Body of pancreas (tissue), 4 donors: ENCODE measurements at regions not wholly inside any gene's neighbourhood (a gene's known extent, or its start where the extent isn't known, plus 50 kb on each side); places are given as distances from the start of the nearest gene placed in this dataset.

Experiments
- ATAC-seq: fragments of 150-250 bp; one replicate; pipeline ENCODE4 v1.9.1; 2016
- DNase-seq, 4 donors: peaks; one replicate each; pipeline ENCODE4 v3.0.0-alpha.2; 2019
- H3K27ac ChIP-seq, 4 donors: fragments of 200-600 bp; sonication (generic); 1 replicate in 3 of 4; 2 replicates in 1 of 4; pipeline versions ENCODE4 v1.5.1 to v1.6.1; 2016 to 2019; ENCODE audit warnings: mild to moderate bottlenecking in 1 of 4, mixed read lengths in 1 of 4, moderate library complexity in 1 of 4
- H3K27me3 ChIP-seq, 2 donors: fragments of 200-600 bp; sonication (generic); one replicate each; pipeline ENCODE4 v1.6.0; 2016; ENCODE audit warnings: mild to moderate bottlenecking in 1 of 2
- H3K36me3 ChIP-seq, 2 donors: fragments of 200-600 bp; sonication (generic); replicated peaks in 1 of 2; 2 replicates each; pipeline ENCODE4 v1.5.1; 2016; ENCODE audit warnings: low read depth in 2 of 2; ENCODE audit not compliant: insufficient read depth in 1 of 2
- H3K4me1 ChIP-seq: fragments of 200-600 bp; sonication (generic); one replicate; pipeline ENCODE4 v1.6.0; 2016
- H3K4me3 ChIP-seq, 2 donors: fragments of 200-600 bp; sonication (generic); 1 replicate in 1 of 2; 2 replicates in 1 of 2; pipeline ENCODE4 v1.5.1; 2016 to 2019
- H3K9me3 ChIP-seq, 3 donors: fragments of 200-600 bp; sonication (generic); 1 replicate in 2 of 3; 2 replicates in 1 of 3; pipeline ENCODE4 v1.5.1; 2016
- POLR2A ChIP-seq, 3 donors: fragments of 450-650 bp; IDR thresholded peaks; one replicate each; pipeline ENCODE4 v1.6.1; 2016; ENCODE audit warnings: antibody characterized with exemption in 3 of 3, mild to moderate bottlenecking in 2 of 3
- WGBS, 2 donors: methylation state at CpG; one replicate each; pipeline ENCODE4 v1.1.5; 2017; 5-methylcytosine and 5-hydroxymethylcytosine counted together
- intact Hi-C: fragments of 100-400 bp; cut with DNase I; formaldehyde crosslinking; loops from one replicate; pipeline ENCODE4 v1.15.1; 2023
- TF ChIP-seq, protein P1 (sequence below), 7 experiments: fragments of 450-650 bp in 4 of 7; fragments of 200-600 bp in 3 of 7; sonication (generic) in 3 of 7; IDR thresholded peaks; one replicate each; pipeline ENCODE4 v1.5.1; 2016 to 2019; ENCODE audit warnings: antibody characterized with exemption in 7 of 7

DNA sequence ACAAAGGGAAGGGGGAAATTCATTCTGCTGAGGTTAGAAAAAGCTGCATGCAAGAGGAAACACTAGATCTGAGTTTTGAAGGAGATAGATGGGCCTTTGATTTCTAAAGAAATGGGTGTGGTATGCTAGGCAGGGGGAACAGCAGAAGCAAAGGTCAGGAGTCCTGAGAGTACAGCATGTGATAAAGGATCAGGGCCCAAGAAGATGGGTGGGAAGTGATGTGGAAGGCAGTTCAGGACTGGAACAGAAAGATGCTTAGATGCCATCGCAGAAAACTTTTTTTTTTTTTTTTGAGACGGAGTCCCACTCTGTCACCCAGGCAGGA, 126.2 kb downstream of the ALDH8A1 start:
- no peak for ATAC-seq
- no peaks in the 10 kb centered on the region for H3K9me3 ChIP-seq
- H3K36me3 ChIP-seq, result no peaks in the 10 kb centered on the region
- H3K27me3 ChIP-seq, result no peaks in the 10 kb centered on the region
- no peak overlapping the region for H3K27ac ChIP-seq
- intact Hi-C loops, result loop anchor here (5.0 kb wide), 1 partner anchor 671 kb away; no protein-coding TSS in a partner anchor
- TF ChIP-seq, protein P1, sequence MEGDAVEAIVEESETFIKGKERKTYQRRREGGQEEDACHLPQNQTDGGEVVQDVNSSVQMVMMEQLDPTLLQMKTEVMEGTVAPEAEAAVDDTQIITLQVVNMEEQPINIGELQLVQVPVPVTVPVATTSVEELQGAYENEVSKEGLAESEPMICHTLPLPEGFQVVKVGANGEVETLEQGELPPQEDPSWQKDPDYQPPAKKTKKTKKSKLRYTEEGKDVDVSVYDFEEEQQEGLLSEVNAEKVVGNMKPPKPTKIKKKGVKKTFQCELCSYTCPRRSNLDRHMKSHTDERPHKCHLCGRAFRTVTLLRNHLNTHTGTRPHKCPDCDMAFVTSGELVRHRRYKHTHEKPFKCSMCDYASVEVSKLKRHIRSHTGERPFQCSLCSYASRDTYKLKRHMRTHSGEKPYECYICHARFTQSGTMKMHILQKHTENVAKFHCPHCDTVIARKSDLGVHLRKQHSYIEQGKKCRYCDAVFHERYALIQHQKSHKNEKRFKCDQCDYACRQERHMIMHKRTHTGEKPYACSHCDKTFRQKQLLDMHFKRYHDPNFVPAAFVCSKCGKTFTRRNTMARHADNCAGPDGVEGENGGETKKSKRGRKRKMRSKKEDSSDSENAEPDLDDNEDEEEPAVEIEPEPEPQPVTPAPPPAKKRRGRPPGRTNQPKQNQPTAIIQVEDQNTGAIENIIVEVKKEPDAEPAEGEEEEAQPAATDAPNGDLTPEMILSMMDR (IDR thresholded peaks at IDR 0.05), result no peak
- no peak for TF ChIP-seq POLR2A (IDR thresholded peaks at IDR 0.05)
- no peak for DNase-seq
- H3K4me3 ChIP-seq, result no peak overlapping the region
- H3K4me1 ChIP-seq, result peaks cover 12% of the 10 kb centered on the region
- WGBS, 2 donors, result 64 to 70% methylated on average over 2 of the region's 2 CpGs

DNA sequence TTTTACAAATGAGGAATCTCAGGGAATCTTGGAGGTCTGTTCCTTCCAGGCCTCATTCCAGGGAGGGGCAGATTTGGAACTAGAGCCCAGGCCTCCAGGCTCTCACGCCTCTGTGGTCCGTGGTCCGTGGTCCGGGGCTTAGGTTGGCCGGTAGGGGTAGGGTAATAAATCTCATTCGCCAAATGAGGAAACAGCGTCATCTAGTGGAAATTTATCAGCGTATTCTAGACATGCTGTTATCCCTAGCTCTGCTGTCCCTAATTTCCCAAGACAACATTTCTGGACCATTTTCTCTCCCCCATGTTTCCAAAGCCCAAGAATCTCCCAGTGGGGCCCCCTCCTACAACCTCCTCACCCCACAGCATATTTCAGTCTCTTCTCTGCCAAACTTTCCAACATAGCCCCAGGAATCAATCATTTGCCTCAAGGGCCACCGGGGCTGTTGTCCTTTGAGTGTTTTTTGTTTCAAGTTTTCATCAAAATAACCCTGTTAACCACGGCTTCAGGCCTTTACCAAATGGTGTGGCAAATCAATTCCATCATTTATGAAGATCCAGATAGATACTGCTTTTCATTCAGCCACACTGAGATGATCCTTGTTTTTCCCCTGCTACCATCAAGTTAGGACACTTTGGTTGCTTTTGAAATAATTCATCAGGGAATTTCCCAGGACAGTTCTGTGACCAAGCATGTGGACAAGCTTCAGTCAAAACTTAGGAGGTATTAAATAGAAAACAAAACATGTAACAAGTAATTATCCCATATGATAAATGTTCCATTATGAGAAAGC, 126.8 kb downstream of the ALDH8A1 start:
- intact Hi-C loops, result loop anchor here (5.0 kb wide), 1 partner anchor 671 kb away; no protein-coding TSS in a partner anchor
- peak; percentile 39 to 74 (median 53) for DNase-seq
- Histone ChIP-seq H3K36me3 (no peaks in the 10 kb centered on the region), H3K27ac (no peak overlapping the region), H3K27me3 (no peaks in the 10 kb centered on the region), H3K4me1 (peaks cover 12% of the 10 kb centered on the region), H3K4me3 (no peak overlapping the region), H3K9me3 (no peaks in the 10 kb centered on the region)
- WGBS, 2 donors, result 8 to 9% methylated on average over 10 of the region's 10 CpGs
- TF ChIP-seq, protein P1 (IDR thresholded peaks at IDR 0.05), result peak; percentile 72 to 100 (median 98)
- no peak for TF ChIP-seq POLR2A (IDR thresholded peaks at IDR 0.05)
- peak; percentile 91 for ATAC-seq

DNA sequence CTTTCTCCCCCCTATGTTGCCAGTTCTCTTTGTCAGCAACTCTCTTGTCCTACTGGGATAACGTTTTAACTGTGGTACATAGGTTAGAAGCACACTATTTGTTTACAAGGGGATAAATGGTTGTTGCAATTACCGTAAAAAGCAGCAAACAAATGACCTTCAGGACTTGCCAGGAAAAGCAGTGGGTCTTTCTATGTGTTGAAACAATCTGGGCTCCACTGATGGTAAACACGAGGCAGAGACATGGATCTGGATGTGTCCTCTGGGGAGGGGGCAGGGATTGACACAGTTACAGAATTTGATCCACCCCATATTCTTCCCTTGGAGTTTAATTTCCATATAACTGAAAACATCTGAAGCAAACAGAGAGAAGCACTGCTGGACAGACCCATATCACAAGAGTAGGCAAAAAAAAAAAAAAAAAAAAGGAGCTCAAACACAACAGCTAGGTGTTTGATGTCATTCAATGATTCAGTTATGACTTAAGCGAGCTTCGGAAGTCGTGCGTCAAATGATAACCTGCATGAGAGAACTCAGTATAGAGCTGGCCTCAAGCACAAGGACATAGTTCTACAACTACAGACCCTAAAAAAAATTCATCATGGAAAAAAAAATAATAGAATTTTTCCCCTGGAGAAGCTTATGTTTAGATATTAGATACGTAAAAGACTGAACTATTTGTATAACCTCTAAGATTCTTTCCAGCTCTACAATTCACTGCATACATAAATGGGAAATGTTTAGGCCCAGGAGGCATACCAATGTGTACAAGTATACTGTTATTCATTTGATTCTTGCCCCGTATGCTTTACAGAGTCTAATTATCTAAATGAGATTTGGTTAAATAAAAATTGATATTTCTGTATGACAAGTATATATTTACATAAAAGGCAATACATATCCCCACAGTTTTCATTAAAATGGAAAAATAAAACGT, 127.7 kb downstream of the ALDH8A1 start:
- 41 to 53% methylated on average over 10 of the region's 10 CpGs for WGBS, 2 donors
- H3K36me3 ChIP-seq, result no peaks in the 10 kb centered on the region
- TF ChIP-seq, protein P1 (IDR thresholded peaks at IDR 0.05), result no peak
- TF ChIP-seq POLR2A (IDR thresholded peaks at IDR 0.05), result no peak
- no peaks in the 10 kb centered on the region for H3K27me3 ChIP-seq
- H3K27ac ChIP-seq, result no peak overlapping the region
- peaks cover 10% of the 10 kb centered on the region for H3K4me1 ChIP-seq
- ATAC-seq (no peak), DNase-seq (no peak)
- H3K9me3 ChIP-seq, result no peaks in the 10 kb centered on the region
- intact Hi-C loops, result loop anchor here (5.0 kb wide), 1 partner anchor 670 kb away; no protein-coding TSS in a partner anchor
- H3K4me3 ChIP-seq, result no peak overlapping the region

DNA sequence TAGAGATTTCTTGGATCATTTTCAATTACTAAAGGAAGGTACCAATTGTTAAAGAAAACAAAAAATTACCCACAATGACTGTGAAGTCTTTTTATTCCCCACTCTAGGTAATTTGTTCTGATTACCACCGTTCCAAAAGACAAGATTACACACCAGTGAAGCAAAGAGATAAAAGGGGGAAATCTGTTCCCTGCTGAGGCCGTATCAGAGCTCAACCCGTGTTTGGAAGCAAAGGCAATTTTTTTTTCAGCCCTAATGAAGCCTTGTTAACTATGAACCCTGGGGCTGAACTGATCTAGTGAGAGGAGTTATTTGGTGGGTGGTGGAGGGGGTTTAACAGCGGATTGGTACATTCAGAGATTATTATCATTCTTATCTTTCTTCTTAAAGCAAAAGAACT, 128.5 kb downstream of the ALDH8A1 start:
- H3K36me3 ChIP-seq, result no peaks in the 10 kb centered on the region
- no peaks in the 10 kb centered on the region for H3K27me3 ChIP-seq
- no peaks in the 10 kb centered on the region for H3K9me3 ChIP-seq
- ATAC-seq (no peak), DNase-seq (no peak)
- no peak overlapping the region for H3K4me3 ChIP-seq
- intact Hi-C loops, result loop anchor here (5.0 kb wide), 1 partner anchor 669 kb away; no protein-coding TSS in a partner anchor
- WGBS, 2 donors, result 39 to 42% methylated on average over 4 of the region's 4 CpGs
- no peak overlapping the region for H3K27ac ChIP-seq
- peaks cover 3% of the 10 kb centered on the region for H3K4me1 ChIP-seq
- TF ChIP-seq POLR2A (IDR thresholded peaks at IDR 0.05), result no peak
- TF ChIP-seq, protein P1 (IDR thresholded peaks at IDR 0.05), result no peak
